K562 (cell line): ENCODE measurements at regions not wholly inside any gene's neighbourhood (a gene's known extent, or its start where the extent isn't known, plus 50 kb on each side); places are given as distances from the start of the nearest gene placed in this dataset.

Source experiments
- ATAC-seq: fragments of 200-7000 bp; cut with Tn5 transposase; 3 replicates; pipeline ENCODE4 v1.9.1; 2020; ENCODE audit warnings: moderate library complexity
- BruUV-seq: library from RNA; stranded (reverse); fragments of 400-500 nt; replicated peaks from 2 replicates; lab custom pipeline; 2021; lab: Mats Ljungman, UMichigan
- CTCF ChIA-PET: fragments of 300-600 bp; formaldehyde crosslinking; extraction: SDS; loops from one replicate; lab custom pipeline; 2021; ENCODE audit warnings: low intra/inter-chr PET ratio; lab: Yijun Ruan, JAX
- POLR2A ChIA-PET: fragments of 300-600, 350-650 bp; sonication (Branson Sonifier 250); formaldehyde crosslinking; extraction: SDS; loops from one replicate; lab custom pipeline; 2021; ENCODE audit warnings: antibody characterized with exemption, inconsistent platforms; lab: Yijun Ruan, JAX
- DNase-seq, 4 experiments: peaks; one replicate each; pipeline versions ENCODE4 v3.0.0 to v3.0.0-alpha.2; 2011 to 2018; ENCODE audit warnings: low spot score in 3 of 4, mixed read lengths in 3 of 4; ENCODE audit errors: extremely low read depth in 1 of 4
- FAIRE-seq: peaks from 2 replicates; lab custom pipeline; 2011; peaks lifted over from hg19 to GRCh38; lab: Jason Lieb, UNC
- H2AFZ ChIP-seq: 2 replicates; pipeline ENCODE4 v1.6.0; 2011; ENCODE audit warnings: low read depth, low read length, control low read depth, inconsistent platforms
- H3K27ac ChIP-seq: fragments of 200-600 bp; 3 replicates; pipeline ENCODE4 v1.8.0; 2011; ENCODE audit warnings: low read depth, mild to moderate bottlenecking, control low read depth, inconsistent platforms, low read length, moderate library complexity, mixed read lengths; ENCODE audit errors: extremely low read depth
- H3K27me3 ChIP-seq, 2 experiments: fragments of 300-600 bp in 1 of 2; 2 replicates in 1 of 2; 3 replicates in 1 of 2; pipeline versions ENCODE4 v1.6.0 to v1.8.0; 2011; ENCODE audit warnings: inconsistent platforms in 2 of 2, low read length in 2 of 2, mild to moderate bottlenecking in 1 of 2, mixed read lengths in 1 of 2, moderate library complexity in 1 of 2; ENCODE audit not compliant: control insufficient read depth in 2 of 2, insufficient read depth in 2 of 2
- H3K36me3 ChIP-seq: fragments of 300-600 bp; 3 replicates; pipeline ENCODE4 v1.8.0; 2011; ENCODE audit warnings: mild to moderate bottlenecking, low read length, inconsistent platforms; ENCODE audit not compliant: control insufficient read depth, insufficient read depth
- H3K4me1 ChIP-seq, 2 experiments: fragments of 200-600 bp in 1 of 2; replicated peaks in 1 of 2; 2 replicates in 1 of 2; 3 replicates in 1 of 2; pipeline versions ENCODE4 v1.5.1 to v1.8.0; 2011; ENCODE audit warnings: inconsistent platforms in 2 of 2, low read length in 2 of 2, mild to moderate bottlenecking in 1 of 2, mixed read lengths in 1 of 2, moderate library complexity in 1 of 2; ENCODE audit not compliant: control insufficient read depth in 2 of 2, insufficient read depth in 2 of 2
- H3K4me2 ChIP-seq: 2 replicates; pipeline ENCODE4 v1.6.1; 2011; ENCODE audit warnings: low read length, control low read depth, inconsistent platforms, mixed read lengths; ENCODE audit not compliant: insufficient read depth
- H3K4me3 ChIP-seq: fragments of 200-600 bp; sonication (generic), shearing (Covaris generic); 2 replicates; pipeline ENCODE4 v1.5.1; 2016; ENCODE audit warnings: control low read depth, inconsistent platforms
- H3K79me2 ChIP-seq: fragments of 200-600 bp; 3 replicates; pipeline ENCODE4 v1.8.0; 2011; ENCODE audit warnings: low read length, inconsistent platforms; ENCODE audit not compliant: control insufficient read depth, insufficient read depth
- H3K9ac ChIP-seq, 2 experiments: 2 replicates each; pipeline versions ENCODE4 v1.6.0 to v1.6.1; 2011; ENCODE audit warnings: low read depth in 2 of 2, low read length in 2 of 2, control low read depth in 1 of 2, inconsistent platforms in 1 of 2, mild to moderate bottlenecking in 1 of 2, mixed read lengths in 1 of 2; ENCODE audit not compliant: insufficient read depth in 1 of 2
- H3K9me1 ChIP-seq: one replicate; pipeline ENCODE4 v1.6.0; 2011; ENCODE audit warnings: inconsistent platforms, mild to moderate bottlenecking, low read length, moderate library complexity; ENCODE audit not compliant: control insufficient read depth, insufficient read depth
- H3K9me3 ChIP-seq: replicated peaks from 2 replicates; pipeline ENCODE4 v1.5.1; 2011; ENCODE audit warnings: low read depth, low read length, inconsistent platforms; ENCODE audit not compliant: control insufficient read depth, insufficient read depth
- H4K20me1 ChIP-seq: replicated peaks from 2 replicates; pipeline ENCODE4 v1.6.1; 2011; ENCODE audit warnings: low read length, inconsistent platforms, mixed read lengths; ENCODE audit not compliant: control insufficient read depth, insufficient read depth
- CCNT2 ChIP-seq: IDR thresholded peaks from 2 replicates; pipeline ENCODE4 v1.6.1; 2011; ENCODE audit warnings: borderline replicate concordance, low read depth, mild to moderate bottlenecking, moderate library complexity, mixed read lengths, low read length; ENCODE audit not compliant: insufficient read length; ENCODE audit errors: extremely low read depth
- L3MBTL2 ChIP-seq: fragments of 450-650 bp; IDR thresholded peaks from 2 replicates; pipeline ENCODE4 v1.6.1; 2016; ENCODE audit warnings: mild to moderate bottlenecking, moderate library complexity
- MEF2D ChIP-seq: conservative IDR thresholded peaks from 2 replicates; pipeline ENCODE4 v1.6.1; 2016; ENCODE audit warnings: low read depth, missing genetic modification characterization, missing compliant biosample characterization
- MTA1 ChIP-seq: fragments of 450-650 bp; IDR thresholded peaks from 2 replicates; pipeline ENCODE4 v1.6.1; 2017; ENCODE audit warnings: borderline replicate concordance
- SLC30A9 ChIP-seq: fragments of 250-450 bp; sonication (Bioruptor Pico); IDR thresholded peaks from 2 replicates; pipeline ENCODE4 v1.8.0; 2022; ENCODE audit warnings: mild to moderate bottlenecking, moderate library complexity
- ZNF589 ChIP-seq: fragments of 200-800 bp; sonication (Bioruptor generic); IDR thresholded peaks from 2 replicates; pipeline ENCODE4 v1.6.1; 2016; ENCODE audit warnings: low read depth, missing genetic modification characterization, missing compliant biosample characterization
- ZNF75A ChIP-seq: fragments of 450-650 bp; formaldehyde crosslinking; IDR thresholded peaks from 2 replicates; pipeline ENCODE4 v1.4.0; 2020; ENCODE audit warnings: mild to moderate bottlenecking
- WGBS: fragments of 100-300 bp; shearing (Covaris generic); methylation state at CpG from one replicate; pipeline ENCODE4 v1.1.6; 2016; ENCODE audit warnings: low coverage, mixed read lengths; ENCODE audit not compliant: insufficient coverage; ENCODE audit errors: missing lambda C conversion rate; 5-methylcytosine and 5-hydroxymethylcytosine counted together
- in situ Hi-C: fragments of 300-500 bp; cut with MboI; formaldehyde crosslinking; loops from 4 replicates; pipeline ENCODE4 v1.15.0; 2018; ENCODE audit warnings: inconsistent platforms, mixed read lengths
- intact Hi-C: fragments of 100-400 bp; cut with micrococcal nuclease; formaldehyde crosslinking; loops from 2 replicates; pipeline ENCODE4 v1.14.2; 2022

- H3K27me3 ChIP-seq, result no peaks in the 10 kb centered on the region
- no peak overlapping the region for H3K4me3 ChIP-seq
- no peaks in the 10 kb centered on the region for H4K20me1 ChIP-seq
- no peaks in the 10 kb centered on the region for H3K9me1 ChIP-seq
- TF ChIP-seq L3MBTL2, result no peak
- TF ChIP-seq CCNT2, result no peak
- no peak for TF ChIP-seq ZNF589 (CRISPR knock-in tag)
- no peak for TF ChIP-seq MEF2D
- no peak for TF ChIP-seq ZNF75A (CRISPR knock-in tag)
- TF ChIP-seq SLC30A9 (CRISPR knock-in tag), result no peak
- TF ChIP-seq MTA1, result no peak
- H2AFZ ChIP-seq, result no peak overlapping the region
- no peaks in the 10 kb centered on the region for H3K4me1 ChIP-seq
- ATAC-seq (no peak), DNase-seq (no peak), FAIRE-seq (no peak)
- 0% methylated on average over 3 of the region's 3 CpGs for WGBS
- CTCF ChIA-PET, result no interaction called here
- no TSS peak for BruUV-seq
- H3K27ac ChIP-seq, result no peak overlapping the region
- no peaks in the 10 kb centered on the region for H3K36me3 ChIP-seq
- no peaks in the 10 kb centered on the region for H3K79me2 ChIP-seq
- no peak overlapping the region for H3K9ac ChIP-seq
- H3K9me3 ChIP-seq, result no peaks in the 10 kb centered on the region
- in situ Hi-C loops, result no loop called here
- intact Hi-C loops, result loop anchor here (10.0 kb wide), 1 partner anchor 159 kb away; no protein-coding TSS in a partner anchor
- POLR2A ChIA-PET, result interaction anchor here (0.7 kb wide), 1 partner anchor 128 kb away, joined by 4 read pairs; no protein-coding TSS in a partner anchor
- no peak overlapping the region for H3K4me2 ChIP-seq
These were observed 186.2 kb downstream of the KIT start for GRCh38 chr4:54843946-54844345.

- Histone ChIP-seq H3K27ac (no peak overlapping the region), H4K20me1 (no peaks in the 10 kb centered on the region), H3K4me1 (no peaks in the 10 kb centered on the region), H2AFZ (no peak overlapping the region), H3K9me1 (no peaks in the 10 kb centered on the region), H3K79me2 (no peaks in the 10 kb centered on the region), H3K4me2 (no peak overlapping the region), H3K36me3 (no peaks in the 10 kb centered on the region), H3K9ac (no peak overlapping the region), H3K9me3 (no peaks in the 10 kb centered on the region), H3K27me3 (no peaks in the 10 kb centered on the region), H3K4me3 (no peak overlapping the region)
- intact Hi-C loops (loop anchor here (10.0 kb wide), 1 partner anchor 158 kb away; no protein-coding TSS in a partner anchor), in situ Hi-C loops (no loop called here)
- DNase-seq (no peak), FAIRE-seq (no peak), ATAC-seq (no peak)
- no TSS peak for BruUV-seq
- ChIA-PET CTCF (no interaction called here), POLR2A (no interaction called here)
- WGBS, result 1% methylated on average over 6 of the region's 6 CpGs
These were observed 185.3 kb downstream of the KIT start for GRCh38 chr4:54843106-54843505.
